HCT116 (cell line): ENCODE measurements at regions not wholly inside any gene's neighbourhood (a gene's known extent, or its start where the extent isn't known, plus 50 kb on each side); places are given as distances from the start of the nearest gene placed in this dataset.

ENCODE experiments used
- ATAC-seq: fragments of 200-7000 bp; cut with Tn5 transposase; 2 replicates; pipeline ENCODE4 v1.9.1; 2020; ENCODE audit warnings: mild to moderate bottlenecking, moderate library complexity
- BruUV-seq: library from RNA; stranded (reverse); fragments of 400-500 nt; replicated peaks from 2 replicates; lab custom pipeline; 2021; lab: Mats Ljungman, UMichigan
- CTCF ChIA-PET: fragments of 300-600 bp; sonication (Branson Sonifier 250); formaldehyde crosslinking; loops from one replicate; lab custom pipeline; 2021; ENCODE audit warnings: antibody characterized with exemption; lab: Charles Lee
- POLR2A ChIA-PET: fragments of 300-600, 350-600 bp; sonication (Branson Sonifier 250); formaldehyde crosslinking; loops from one replicate; lab custom pipeline; 2021; ENCODE audit warnings: antibody characterized with exemption; lab: Charles Lee
- RAD21 ChIA-PET, 2 experiments: fragments of 300-600 bp; sonication (Branson Sonifier 250); formaldehyde crosslinking; loops; one replicate each; lab custom pipeline; 2023; ENCODE audit warnings: low total read pairs in 2 of 2; ENCODE audit not compliant: uncharacterized antibody in 2 of 2, unreplicated experiment in 2 of 2, low non-redundant PET in 1 of 2; lab: Charles Lee
- DNase-seq: peaks from one replicate; pipeline ENCODE4 v3.0.0-alpha.2; 2010; ENCODE audit warnings: low read depth, low spot score
- H2AFZ ChIP-seq: fragments of 200-600 bp; shearing (Covaris generic), sonication (generic); 2 replicates; pipeline ENCODE4 v1.6.1; 2017; ENCODE audit warnings: low read depth, mixed run types, mixed read lengths, antibody characterized with exemption, low read length; ENCODE audit not compliant: poor library complexity, severe bottlenecking
- H3K27ac ChIP-seq: 2 replicates; pipeline ENCODE4 v1.5.1; 2012; ENCODE audit warnings: low read depth, low read length
- H3K27me3 ChIP-seq: fragments of 200-600 bp; sonication (generic); 2 replicates; pipeline ENCODE4 v1.6.1; 2016; ENCODE audit warnings: mixed run types, low read length, mixed read lengths; ENCODE audit not compliant: insufficient read depth
- H3K36me3 ChIP-seq, 2 experiments: fragments of 200-500 bp in 1 of 2; fragments of 200-600 bp in 1 of 2; sonication (Bioruptor generic) in 1 of 2; sonication (generic) in 1 of 2; 2 replicates each; pipeline versions ENCODE4 v1.5.1 to v1.6.1; 2014 to 2016; ENCODE audit warnings: low read length in 2 of 2, inconsistent platforms in 1 of 2, mixed read lengths in 1 of 2, mixed run types in 1 of 2; ENCODE audit not compliant: insufficient read depth in 2 of 2, control insufficient read depth in 1 of 2
- H3K4me1 ChIP-seq, 2 experiments: fragments of 200-600 bp in 1 of 2; sonication (generic) in 1 of 2; 2 replicates each; pipeline versions ENCODE4 v1.5.1 to v1.6.1; 2012 to 2017; ENCODE audit warnings: low read length in 2 of 2, inconsistent platforms in 1 of 2, mild to moderate bottlenecking in 1 of 2, mixed read lengths in 1 of 2, mixed run types in 1 of 2, moderate library complexity in 1 of 2; ENCODE audit not compliant: insufficient read depth in 2 of 2, control insufficient read depth in 1 of 2
- H3K4me2 ChIP-seq: fragments of 200-600 bp; sonication (generic); 2 replicates; pipeline ENCODE4 v1.6.1; 2017; ENCODE audit warnings: mixed run types, low read length, mixed read lengths
- H3K4me3 ChIP-seq, 2 experiments: fragments of 200-600 bp in 1 of 2; sonication (generic) in 1 of 2; replicated peaks in 1 of 2; 2 replicates each; pipeline ENCODE4 v1.5.1; 2011 to 2016; ENCODE audit warnings: low read length in 2 of 2, control low read depth in 1 of 2, low read depth in 1 of 2, mild to moderate bottlenecking in 1 of 2, mixed read lengths in 1 of 2, mixed run types in 1 of 2
- H3K79me2 ChIP-seq: fragments of 200-600 bp; sonication (generic); 2 replicates; pipeline ENCODE4 v1.6.1; 2017; ENCODE audit warnings: mild to moderate bottlenecking, mixed run types, low read length, moderate library complexity, mixed read lengths; ENCODE audit not compliant: insufficient read depth
- H3K9ac ChIP-seq: fragments of 200-600 bp; sonication (generic); 2 replicates; pipeline ENCODE4 v1.6.1; 2016; ENCODE audit warnings: low read length, mixed read lengths
- H3K9me2 ChIP-seq: fragments of 200-600 bp; sonication (generic), shearing (Covaris generic); 2 replicates; pipeline ENCODE4 v1.6.1; 2017; ENCODE audit warnings: mixed run types, mild to moderate bottlenecking, moderate library complexity; ENCODE audit not compliant: insufficient read depth
- H3K9me3 ChIP-seq, 2 experiments: fragments of 200-500 bp in 1 of 2; fragments of 200-600 bp in 1 of 2; sonication (Bioruptor generic) in 1 of 2; sonication (generic) in 1 of 2; 2 replicates each; pipeline ENCODE4 v1.6.1; 2014 to 2017; ENCODE audit warnings: low read length in 2 of 2, mixed read lengths in 2 of 2, inconsistent platforms in 1 of 2, low read depth in 1 of 2, mild to moderate bottlenecking in 1 of 2, mixed run types in 1 of 2, moderate library complexity in 1 of 2; ENCODE audit not compliant: control insufficient read depth in 1 of 2, insufficient read depth in 1 of 2
- H4K20me1 ChIP-seq: fragments of 200-600 bp; sonication (generic), shearing (Covaris generic); 2 replicates; pipeline ENCODE4 v1.6.1; 2017; ENCODE audit warnings: mixed run types, mild to moderate bottlenecking, moderate library complexity; ENCODE audit not compliant: insufficient read depth
- ATF3 ChIP-seq: IDR thresholded peaks from 2 replicates; pipeline ENCODE4 v1.6.1; 2012
- CEBPB ChIP-seq: IDR thresholded peaks from 2 replicates; pipeline ENCODE4 v1.6.1; 2012; ENCODE audit warnings: low read depth
- EZH2 ChIP-seq: fragments of 200-600 bp; sonication (generic); IDR thresholded peaks from 2 replicates; pipeline ENCODE4 v1.6.1; 2017; ENCODE audit warnings: antibody characterized with exemption, mixed run types
- EZH2phosphoT487 ChIP-seq: fragments of 200-600 bp; IDR thresholded peaks from 2 replicates; pipeline ENCODE4 v1.6.1; 2018; ENCODE audit warnings: antibody characterized with exemption, borderline replicate concordance
- FOSL1 ChIP-seq: IDR thresholded peaks from 2 replicates; pipeline ENCODE4 v1.6.1; 2012; ENCODE audit warnings: low read depth
- JUND ChIP-seq: IDR thresholded peaks from 2 replicates; pipeline ENCODE4 v1.6.1; 2012
- MAX ChIP-seq: IDR thresholded peaks from 2 replicates; pipeline ENCODE4 v1.6.1; 2012
- POLR2A ChIP-seq: IDR thresholded peaks from 2 replicates; pipeline ENCODE4 v1.7.0; 2011; ENCODE audit warnings: borderline replicate concordance; ENCODE audit not compliant: insufficient read depth, insufficient read length; ENCODE audit errors: extremely low read depth
- SIN3A ChIP-seq: IDR thresholded peaks from 2 replicates; pipeline ENCODE4 v1.6.1; 2012; ENCODE audit warnings: low read depth
- SP1 ChIP-seq: IDR thresholded peaks from 2 replicates; pipeline ENCODE4 v1.6.1; 2012; ENCODE audit warnings: low read depth
- YY1 ChIP-seq: IDR thresholded peaks from 2 replicates; pipeline ENCODE4 v1.6.1; 2011; ENCODE audit warnings: low read length, low read depth, moderate library complexity, mild to moderate bottlenecking; ENCODE audit not compliant: insufficient replicate concordance; ENCODE audit errors: extremely low read depth
- ZBTB33 ChIP-seq: IDR thresholded peaks from 2 replicates; pipeline ENCODE4 v1.6.1; 2011; ENCODE audit warnings: mild to moderate bottlenecking, low read length, moderate library complexity; ENCODE audit not compliant: insufficient replicate concordance; ENCODE audit errors: extremely low read depth
- intact Hi-C: fragments of 100-400 bp; cut with micrococcal nuclease; formaldehyde crosslinking; loops from 2 replicates; pipeline ENCODE4 v1.10.0; 2022
- TF ChIP-seq, protein P1 (sequence below): IDR thresholded peaks from 2 replicates; pipeline ENCODE4 v1.6.1; 2012; ENCODE audit warnings: low read depth

DNA sequence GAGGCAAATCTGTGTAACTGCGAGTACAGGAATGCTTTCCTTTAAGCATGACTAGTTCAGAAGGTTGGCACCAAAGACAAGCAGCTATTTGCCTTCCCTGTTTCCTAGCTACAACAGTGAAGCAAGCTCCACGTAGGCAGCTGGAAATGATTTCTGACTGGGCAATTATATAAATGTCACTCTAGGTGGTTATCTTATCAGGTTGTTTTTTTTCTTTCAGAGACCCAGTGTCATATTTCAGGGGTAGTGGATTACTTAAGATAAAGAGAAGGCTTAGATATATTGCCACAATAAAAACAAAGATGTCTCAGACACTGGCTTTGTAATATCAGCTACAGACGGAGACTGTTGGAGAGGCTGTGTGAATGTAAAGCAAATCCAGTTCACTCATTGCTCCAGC lies 748.9 kb upstream of the NXPH2 start:
- Histone ChIP-seq H3K36me3 (no peaks in the 10 kb centered on the region), H3K9me2 (no peaks in the 10 kb centered on the region), H4K20me1 (no peaks in the 10 kb centered on the region), H3K9ac (no peak overlapping the region), H3K27me3 (no peaks in the 10 kb centered on the region), H2AFZ (no peak overlapping the region), H3K4me2 (no peak overlapping the region), H3K4me3 (no peak overlapping the region), H3K4me1 (no peaks in the 10 kb centered on the region), H3K27ac (no peak overlapping the region), H3K9me3 (no peaks in the 10 kb centered on the region), H3K79me2 (no peaks in the 10 kb centered on the region)
- RAD21 ChIA-PET = no interaction called here
- no TSS peak for BruUV-seq
- TF ChIP-seq CEBPB (no peak), MAX (no peak), FOSL1 (no peak)
- DNase-seq (no peak), ATAC-seq (no peak)
- intact Hi-C loops = no loop called here
- POLR2A ChIA-PET = no interaction called here
- CTCF ChIA-PET = no interaction called here

DNA sequence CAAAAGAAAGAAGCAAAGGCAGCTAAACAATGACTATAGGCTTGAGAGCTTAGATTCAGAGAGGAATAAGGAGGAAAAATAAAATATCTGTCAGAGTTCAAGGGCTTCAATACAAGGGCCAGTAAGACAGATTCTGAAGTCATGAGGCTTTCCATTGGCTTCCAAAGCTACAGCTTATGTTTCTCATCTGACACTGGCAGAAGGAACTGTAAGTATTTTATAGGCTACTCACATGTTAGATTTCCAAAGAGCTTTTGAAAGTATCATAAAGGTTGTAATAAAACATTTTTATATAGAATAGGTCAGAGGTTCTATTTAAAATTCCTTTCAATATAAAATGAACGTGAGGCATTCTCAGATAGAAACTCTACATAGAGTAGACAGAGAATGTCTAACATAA lies 746.6 kb upstream of the NXPH2 start:
- Histone ChIP-seq H2AFZ (no peak overlapping the region), H3K36me3 (no peaks in the 10 kb centered on the region), H3K4me2 (no peak overlapping the region), H3K9me3 (no peaks in the 10 kb centered on the region), H4K20me1 (no peaks in the 10 kb centered on the region), H3K4me1 (no peaks in the 10 kb centered on the region), H3K79me2 (no peaks in the 10 kb centered on the region), H3K4me3 (no peak overlapping the region), H3K9ac (no peak overlapping the region), H3K27me3 (no peaks in the 10 kb centered on the region), H3K9me2 (no peaks in the 10 kb centered on the region), H3K27ac (no peak overlapping the region)
- ChIA-PET POLR2A (no interaction called here), RAD21 (no interaction called here), CTCF (no interaction called here)
- intact Hi-C loops = no loop called here
- DNase-seq (no peak), ATAC-seq (no peak)
- BruUV-seq = no TSS peak
- TF ChIP-seq EZH2 (no peak), FOSL1 (no peak), ATF3 (no peak), SP1 (no peak), JUND (no peak), EZH2phosphoT487 (no peak), YY1 (no peak), SIN3A (no peak), POLR2A (no peak), ZBTB33 (no peak)
- TF ChIP-seq, protein P1, sequence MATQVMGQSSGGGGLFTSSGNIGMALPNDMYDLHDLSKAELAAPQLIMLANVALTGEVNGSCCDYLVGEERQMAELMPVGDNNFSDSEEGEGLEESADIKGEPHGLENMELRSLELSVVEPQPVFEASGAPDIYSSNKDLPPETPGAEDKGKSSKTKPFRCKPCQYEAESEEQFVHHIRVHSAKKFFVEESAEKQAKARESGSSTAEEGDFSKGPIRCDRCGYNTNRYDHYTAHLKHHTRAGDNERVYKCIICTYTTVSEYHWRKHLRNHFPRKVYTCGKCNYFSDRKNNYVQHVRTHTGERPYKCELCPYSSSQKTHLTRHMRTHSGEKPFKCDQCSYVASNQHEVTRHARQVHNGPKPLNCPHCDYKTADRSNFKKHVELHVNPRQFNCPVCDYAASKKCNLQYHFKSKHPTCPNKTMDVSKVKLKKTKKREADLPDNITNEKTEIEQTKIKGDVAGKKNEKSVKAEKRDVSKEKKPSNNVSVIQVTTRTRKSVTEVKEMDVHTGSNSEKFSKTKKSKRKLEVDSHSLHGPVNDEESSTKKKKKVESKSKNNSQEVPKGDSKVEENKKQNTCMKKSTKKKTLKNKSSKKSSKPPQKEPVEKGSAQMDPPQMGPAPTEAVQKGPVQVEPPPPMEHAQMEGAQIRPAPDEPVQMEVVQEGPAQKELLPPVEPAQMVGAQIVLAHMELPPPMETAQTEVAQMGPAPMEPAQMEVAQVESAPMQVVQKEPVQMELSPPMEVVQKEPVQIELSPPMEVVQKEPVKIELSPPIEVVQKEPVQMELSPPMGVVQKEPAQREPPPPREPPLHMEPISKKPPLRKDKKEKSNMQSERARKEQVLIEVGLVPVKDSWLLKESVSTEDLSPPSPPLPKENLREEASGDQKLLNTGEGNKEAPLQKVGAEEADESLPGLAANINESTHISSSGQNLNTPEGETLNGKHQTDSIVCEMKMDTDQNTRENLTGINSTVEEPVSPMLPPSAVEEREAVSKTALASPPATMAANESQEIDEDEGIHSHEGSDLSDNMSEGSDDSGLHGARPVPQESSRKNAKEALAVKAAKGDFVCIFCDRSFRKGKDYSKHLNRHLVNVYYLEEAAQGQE = no peak
